PC-9 (cell line): ENCODE measurements at regions not wholly inside any gene's neighbourhood (a gene's known extent, or its start where the extent isn't known, plus 50 kb on each side); places are given as distances from the start of the nearest gene placed in this dataset.

Experiments
- BruUV-seq: library from RNA; stranded (reverse); fragments of 400-500 nt; replicated peaks from 2 replicates; lab custom pipeline; 2021; lab: Mats Ljungman, UMichigan
- CTCF ChIA-PET: fragments of 300-600 bp; sonication (Branson Sonifier 250); formaldehyde crosslinking; loops from one replicate; lab custom pipeline; 2022; ENCODE audit warnings: antibody characterized with exemption; lab: Charles Lee
- POLR2A ChIA-PET: fragments of 300-600 bp; sonication (Branson Sonifier 250); formaldehyde crosslinking; loops from one replicate; lab custom pipeline; 2022; ENCODE audit warnings: antibody characterized with exemption; ENCODE audit not compliant: unreplicated experiment; lab: Charles Lee
- DNase-seq, 2 experiments: peaks; one replicate each; pipeline versions ENCODE4 v3.0.0 to v3.0.0-alpha.2; 2015 to 2022; ENCODE audit warnings: mixed read lengths in 1 of 2
- H2AFZ ChIP-seq: fragments of 200-600 bp; sonication (generic); 2 replicates; pipeline ENCODE4 v1.8.1; 2017; ENCODE audit warnings: antibody characterized with exemption
- H3F3A ChIP-seq: fragments of 200-600 bp; sonication (generic); 2 replicates; pipeline ENCODE4 v1.8.1; 2017; ENCODE audit warnings: antibody characterized with exemption, mild to moderate bottlenecking, low read depth; ENCODE audit not compliant: insufficient read depth
- H3K27ac ChIP-seq: fragments of 200-600 bp; sonication (generic); 2 replicates; pipeline ENCODE4 v1.6.1; 2016; ENCODE audit warnings: mixed run types
- H3K27me3 ChIP-seq: fragments of 200-600 bp; sonication (generic); 2 replicates; pipeline ENCODE4 v1.6.1; 2016; ENCODE audit warnings: low read depth, mixed run types; ENCODE audit not compliant: insufficient read depth
- H3K36me3 ChIP-seq: fragments of 200-600 bp; sonication (generic); 2 replicates; pipeline ENCODE4 v1.6.1; 2016; ENCODE audit warnings: low read depth, mixed run types
- H3K4me1 ChIP-seq: fragments of 200-600 bp; sonication (generic); replicated peaks from 2 replicates; pipeline ENCODE4 v1.6.1; 2016; ENCODE audit warnings: mixed run types; ENCODE audit not compliant: insufficient read depth
- H3K4me2 ChIP-seq: fragments of 200-600 bp; sonication (generic); 2 replicates; pipeline ENCODE4 v1.6.1; 2017; ENCODE audit warnings: mixed run types
- H3K4me3 ChIP-seq: fragments of 200-600 bp; sonication (generic); 2 replicates; pipeline ENCODE4 v1.6.1; 2016; ENCODE audit warnings: mixed run types
- H3K79me2 ChIP-seq: fragments of 200-600 bp; sonication (generic); 2 replicates; pipeline ENCODE4 v1.6.1; 2017; ENCODE audit warnings: low read depth, mixed run types
- H3K9me2 ChIP-seq: fragments of 200-600 bp; sonication (generic); 2 replicates; pipeline ENCODE4 v1.8.1; 2017; ENCODE audit warnings: mild to moderate bottlenecking; ENCODE audit not compliant: insufficient read depth
- H3K9me3 ChIP-seq: fragments of 200-600 bp; sonication (generic); 2 replicates; pipeline ENCODE4 v1.8.1; 2016; ENCODE audit warnings: low read depth; ENCODE audit not compliant: insufficient read depth
- H4K20me1 ChIP-seq: fragments of 200-600 bp; sonication (generic); 2 replicates; pipeline ENCODE4 v1.8.1; 2017; ENCODE audit not compliant: insufficient read depth
- EZH2 ChIP-seq: fragments of 200-600 bp; sonication (generic); IDR thresholded peaks from 2 replicates; pipeline ENCODE4 v1.8.0; 2017; ENCODE audit warnings: antibody characterized with exemption, low read depth
- intact Hi-C: fragments of 100-400 bp; cut with micrococcal nuclease; formaldehyde crosslinking; loops from one replicate; pipeline ENCODE4 v1.10.0; 2022; ENCODE audit not compliant: unreplicated experiment
- TF ChIP-seq, protein P1 (sequence below): fragments of 200-600 bp; sonication (generic); conservative IDR thresholded peaks from 2 replicates; pipeline ENCODE4 v1.6.1; 2017; ENCODE audit warnings: mixed run types, antibody characterized with exemption, mild to moderate bottlenecking, moderate library complexity

DNA sequence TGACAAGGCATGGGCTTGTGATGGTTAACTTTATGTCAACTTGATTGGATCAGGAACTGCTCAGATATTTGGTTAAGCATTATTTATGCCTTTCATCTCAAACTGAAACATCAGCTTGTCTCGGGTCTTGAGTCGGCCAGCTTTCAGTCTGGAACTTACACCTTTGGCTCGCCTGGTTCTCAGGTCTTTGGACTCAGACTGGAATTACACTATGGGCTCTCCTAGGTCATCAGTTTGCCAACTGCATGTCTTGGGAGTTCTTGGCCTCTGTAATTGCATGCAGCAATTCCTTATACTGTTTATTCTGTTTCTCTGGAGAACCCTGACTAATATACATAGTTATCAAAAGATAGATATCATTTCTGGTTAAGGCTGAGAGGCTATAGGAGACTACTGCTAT lies 653.7 kb downstream of the ADGRL2 start:
- H3K36me3 ChIP-seq: no peaks in the 10 kb centered on the region
- H3K9me3 ChIP-seq: no peaks in the 10 kb centered on the region
- no peak overlapping the region for H3K4me2 ChIP-seq
- H2AFZ ChIP-seq: no peak overlapping the region
- CTCF ChIA-PET: no interaction called here
- no peaks in the 10 kb centered on the region for H3K27me3 ChIP-seq
- no peak for DNase-seq
- no peaks in the 10 kb centered on the region for H3K79me2 ChIP-seq
- BruUV-seq: no TSS peak
- no peaks in the 10 kb centered on the region for H3F3A ChIP-seq
- no peak overlapping the region for H3K27ac ChIP-seq
- POLR2A ChIA-PET: no interaction called here
- no peaks in the 10 kb centered on the region for H4K20me1 ChIP-seq
- peaks cover under 1% of the 10 kb centered on the region; the same call in 1 of the 2 replicates for H3K9me2 ChIP-seq
- no peak overlapping the region for H3K4me3 ChIP-seq
- no peaks in the 10 kb centered on the region for H3K4me1 ChIP-seq
- TF ChIP-seq, protein P1, sequence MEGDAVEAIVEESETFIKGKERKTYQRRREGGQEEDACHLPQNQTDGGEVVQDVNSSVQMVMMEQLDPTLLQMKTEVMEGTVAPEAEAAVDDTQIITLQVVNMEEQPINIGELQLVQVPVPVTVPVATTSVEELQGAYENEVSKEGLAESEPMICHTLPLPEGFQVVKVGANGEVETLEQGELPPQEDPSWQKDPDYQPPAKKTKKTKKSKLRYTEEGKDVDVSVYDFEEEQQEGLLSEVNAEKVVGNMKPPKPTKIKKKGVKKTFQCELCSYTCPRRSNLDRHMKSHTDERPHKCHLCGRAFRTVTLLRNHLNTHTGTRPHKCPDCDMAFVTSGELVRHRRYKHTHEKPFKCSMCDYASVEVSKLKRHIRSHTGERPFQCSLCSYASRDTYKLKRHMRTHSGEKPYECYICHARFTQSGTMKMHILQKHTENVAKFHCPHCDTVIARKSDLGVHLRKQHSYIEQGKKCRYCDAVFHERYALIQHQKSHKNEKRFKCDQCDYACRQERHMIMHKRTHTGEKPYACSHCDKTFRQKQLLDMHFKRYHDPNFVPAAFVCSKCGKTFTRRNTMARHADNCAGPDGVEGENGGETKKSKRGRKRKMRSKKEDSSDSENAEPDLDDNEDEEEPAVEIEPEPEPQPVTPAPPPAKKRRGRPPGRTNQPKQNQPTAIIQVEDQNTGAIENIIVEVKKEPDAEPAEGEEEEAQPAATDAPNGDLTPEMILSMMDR: no peak
- TF ChIP-seq EZH2: no peak
- intact Hi-C loops: no loop called here

DNA sequence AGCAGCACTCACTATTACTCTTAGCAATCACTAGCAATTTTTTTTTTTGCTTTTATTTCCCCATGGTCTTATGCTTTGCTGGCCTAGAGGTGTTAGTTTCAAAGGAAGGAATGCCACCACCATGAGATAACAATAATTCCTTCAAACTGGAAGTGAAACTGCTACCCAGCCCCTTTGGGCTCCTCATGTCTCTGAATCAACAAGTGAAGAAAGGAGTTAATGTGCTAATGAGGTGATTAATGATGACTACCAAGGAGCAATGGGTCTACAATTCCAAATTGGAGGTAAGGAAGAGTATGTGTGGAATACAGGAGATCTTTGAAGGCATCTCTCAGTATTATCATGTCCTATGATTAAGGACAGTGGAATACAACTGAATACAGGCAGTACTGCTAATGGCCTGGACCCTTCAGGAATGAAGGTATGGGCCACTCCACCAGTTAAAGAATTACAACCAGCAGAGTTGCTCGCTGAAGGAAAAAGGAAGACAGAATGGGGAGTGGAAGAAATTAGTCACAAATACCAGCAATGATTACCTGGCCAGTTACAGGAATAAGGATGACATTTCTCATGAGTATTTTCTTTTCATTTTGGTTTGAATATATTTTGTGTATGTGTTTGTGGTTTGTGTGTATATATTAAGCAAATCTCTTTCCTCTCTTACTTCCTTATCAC lies 652.9 kb downstream of the ADGRL2 start:
- no peak for TF ChIP-seq EZH2
- TF ChIP-seq, protein P1: no peak
- Histone ChIP-seq H3K4me1 (no peaks in the 10 kb centered on the region), H3K9me2 (peaks cover 5% of the 10 kb centered on the region; the same call in 1 of the 2 replicates), H3K36me3 (no peaks in the 10 kb centered on the region), H2AFZ (no peak overlapping the region), H4K20me1 (no peaks in the 10 kb centered on the region), H3K27me3 (no peaks in the 10 kb centered on the region), H3K4me2 (no peak overlapping the region), H3K9me3 (no peaks in the 10 kb centered on the region), H3K79me2 (no peaks in the 10 kb centered on the region), H3K27ac (no peak overlapping the region), H3F3A (no peaks in the 10 kb centered on the region), H3K4me3 (no peak overlapping the region)
- BruUV-seq: no TSS peak
- intact Hi-C loops: no loop called here
- ChIA-PET CTCF (no interaction called here), POLR2A (no interaction called here)
- DNase-seq: no peak

DNA sequence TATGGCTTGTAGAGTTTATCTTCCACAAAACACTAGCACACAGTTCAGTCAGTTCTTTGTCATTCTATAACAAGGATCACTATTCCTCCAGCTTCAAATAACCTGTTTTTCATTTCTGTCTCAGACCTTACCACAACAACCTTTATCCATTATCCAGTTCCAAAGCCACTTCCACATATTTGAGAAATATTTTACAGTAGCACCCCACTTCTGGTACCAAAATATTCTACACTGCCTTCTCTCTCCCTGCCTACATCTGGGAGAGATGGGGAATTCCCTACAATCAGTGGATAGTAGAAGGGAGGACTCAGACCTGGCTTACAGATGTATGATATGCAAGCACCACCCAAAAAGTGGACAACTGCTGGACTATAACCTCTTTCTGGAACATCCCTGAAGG lies 651.4 kb downstream of the ADGRL2 start:
- H3K27me3 ChIP-seq: no peaks in the 10 kb centered on the region
- no peaks in the 10 kb centered on the region for H3K36me3 ChIP-seq
- TF ChIP-seq EZH2: no peak
- TF ChIP-seq, protein P1: no peak
- BruUV-seq: no TSS peak
- DNase-seq: no peak
- no peaks in the 10 kb centered on the region for H3F3A ChIP-seq
- H3K4me1 ChIP-seq: no peaks in the 10 kb centered on the region
- peaks cover 5% of the 10 kb centered on the region; the same call in 1 of the 2 replicates for H3K9me2 ChIP-seq
- H3K4me3 ChIP-seq: no peak overlapping the region
- POLR2A ChIA-PET: no interaction called here
- H3K4me2 ChIP-seq: no peak overlapping the region
- H3K79me2 ChIP-seq: no peaks in the 10 kb centered on the region
- CTCF ChIA-PET: no interaction called here
- H3K27ac ChIP-seq: no peak overlapping the region
- no peaks in the 10 kb centered on the region for H4K20me1 ChIP-seq
- H2AFZ ChIP-seq: no peak overlapping the region
- intact Hi-C loops: no loop called here
- H3K9me3 ChIP-seq: no peaks in the 10 kb centered on the region
